DOHH2 (cell line): ENCODE measurements at regions not wholly inside any gene's neighbourhood (a gene's known extent, or its start where the extent isn't known, plus 50 kb on each side); places are given as distances from the start of the nearest gene placed in this dataset.

Experiments used
- H3F3A ChIP-seq: fragments of 200-600 bp; sonication (generic), shearing (Covaris generic); 2 replicates; pipeline ENCODE4 v1.6.0; 2016; ENCODE audit warnings: antibody characterized with exemption, mild to moderate bottlenecking; ENCODE audit not compliant: control insufficient read depth, insufficient read depth
- H3K27ac ChIP-seq: fragments of 200-600 bp; sonication (generic); 2 replicates; pipeline ENCODE4 v1.5.1; 2014; ENCODE audit warnings: low read depth, mild to moderate bottlenecking, low read length, moderate library complexity
- H3K27me3 ChIP-seq: fragments of 200-600 bp; sonication (generic); 2 replicates; pipeline ENCODE4 v1.6.1; 2014; ENCODE audit warnings: mild to moderate bottlenecking, low read length, mixed read lengths; ENCODE audit not compliant: control insufficient read depth
- H3K36me3 ChIP-seq: fragments of 200-600 bp; sonication (generic); 2 replicates; pipeline ENCODE4 v1.6.1; 2014; ENCODE audit warnings: mild to moderate bottlenecking, low read length, moderate library complexity, mixed read lengths; ENCODE audit not compliant: control insufficient read depth
- H3K4me1 ChIP-seq: fragments of 200-600 bp; sonication (generic); 2 replicates; pipeline ENCODE4 v1.6.1; 2014; ENCODE audit warnings: mild to moderate bottlenecking, low read length, mixed read lengths; ENCODE audit not compliant: control insufficient read depth
- H3K4me2 ChIP-seq: fragments of 200-600 bp; sonication (generic); 2 replicates; pipeline ENCODE4 v1.6.0; 2014; ENCODE audit warnings: mild to moderate bottlenecking, low read length, moderate library complexity
- H3K4me3 ChIP-seq: fragments of 200-600 bp; sonication (generic); 2 replicates; pipeline ENCODE4 v1.5.1; 2014; ENCODE audit warnings: mild to moderate bottlenecking, low read length, mixed read lengths
- H3K79me2 ChIP-seq: fragments of 200-600 bp; sonication (generic); 2 replicates; pipeline ENCODE4 v1.6.1; 2014; ENCODE audit warnings: mild to moderate bottlenecking, low read length, mixed read lengths; ENCODE audit not compliant: control insufficient read depth
- H3K9me2 ChIP-seq: fragments of 200-600 bp; sonication (generic); replicated peaks from 2 replicates; pipeline ENCODE4 v1.6.1; 2014; ENCODE audit warnings: mild to moderate bottlenecking, low read length, mixed read lengths; ENCODE audit not compliant: control insufficient read depth
- H3K9me3 ChIP-seq: fragments of 200-600 bp; sonication (generic); 2 replicates; pipeline ENCODE4 v1.6.1; 2014; ENCODE audit warnings: antibody characterized with exemption, low read length, mixed read lengths; ENCODE audit not compliant: control insufficient read depth, insufficient read depth
- H4K20me1 ChIP-seq: fragments of 200-600 bp; sonication (generic); 2 replicates; pipeline ENCODE4 v1.6.0; 2014; ENCODE audit warnings: low read depth, mild to moderate bottlenecking, antibody characterized with exemption, low read length, moderate library complexity; ENCODE audit not compliant: control insufficient read depth, insufficient read depth
- EZH2phosphoT487 ChIP-seq: fragments of 200-600 bp; sonication (generic); IDR thresholded peaks from 2 replicates; pipeline ENCODE4 v1.6.1; 2017; ENCODE audit warnings: borderline replicate concordance, mild to moderate bottlenecking, antibody characterized with exemption, low read length, moderate library complexity, mixed read lengths
- TF ChIP-seq, protein P1 (sequence below): fragments of 200-600 bp; sonication (generic); IDR thresholded peaks from one replicate; pipeline ENCODE4 v1.5.1; 2014; ENCODE audit warnings: antibody characterized with exemption, mild to moderate bottlenecking, low read depth, low read length; ENCODE audit not compliant: poor library complexity, severe bottlenecking

DNA sequence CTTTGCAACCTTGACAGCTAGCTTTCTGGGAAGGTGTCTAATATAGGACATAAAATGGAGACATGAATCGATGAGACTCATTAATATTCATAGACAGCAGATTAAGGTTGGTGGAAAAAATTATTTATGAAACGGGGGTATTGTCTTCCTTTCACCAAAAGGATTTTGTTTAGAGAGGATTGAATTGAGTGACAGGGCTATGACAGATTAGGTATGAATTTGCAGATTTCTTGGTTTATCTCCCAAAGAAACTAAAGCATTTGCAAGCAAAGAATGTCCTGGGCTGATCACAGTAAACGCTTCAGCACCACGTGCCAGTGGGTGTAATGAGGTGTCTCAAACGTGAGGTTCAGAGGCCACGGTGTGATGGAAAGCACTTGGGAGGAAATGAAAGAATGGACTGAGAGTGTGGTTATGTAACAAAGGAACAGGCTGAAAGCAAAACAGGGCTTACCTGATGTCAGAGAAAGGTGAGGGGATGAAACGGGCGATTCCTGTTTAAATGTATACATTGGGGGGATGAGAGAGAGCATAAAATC lies 329.2 kb upstream of the NPVF start:
- Histone ChIP-seq H3F3A (no peaks in the 10 kb centered on the region), H3K27ac (no peak overlapping the region), H3K9me2 (no peaks in the 10 kb centered on the region), H3K4me1 (no peaks in the 10 kb centered on the region), H3K36me3 (no peaks in the 10 kb centered on the region), H4K20me1 (no peaks in the 10 kb centered on the region), H3K4me3 (no peak overlapping the region), H3K27me3 (peaks cover 23% of the 10 kb centered on the region), H3K9me3 (no peaks in the 10 kb centered on the region), H3K4me2 (no peak overlapping the region), H3K79me2 (no peaks in the 10 kb centered on the region)
- no peak for TF ChIP-seq EZH2phosphoT487
- TF ChIP-seq, protein P1, sequence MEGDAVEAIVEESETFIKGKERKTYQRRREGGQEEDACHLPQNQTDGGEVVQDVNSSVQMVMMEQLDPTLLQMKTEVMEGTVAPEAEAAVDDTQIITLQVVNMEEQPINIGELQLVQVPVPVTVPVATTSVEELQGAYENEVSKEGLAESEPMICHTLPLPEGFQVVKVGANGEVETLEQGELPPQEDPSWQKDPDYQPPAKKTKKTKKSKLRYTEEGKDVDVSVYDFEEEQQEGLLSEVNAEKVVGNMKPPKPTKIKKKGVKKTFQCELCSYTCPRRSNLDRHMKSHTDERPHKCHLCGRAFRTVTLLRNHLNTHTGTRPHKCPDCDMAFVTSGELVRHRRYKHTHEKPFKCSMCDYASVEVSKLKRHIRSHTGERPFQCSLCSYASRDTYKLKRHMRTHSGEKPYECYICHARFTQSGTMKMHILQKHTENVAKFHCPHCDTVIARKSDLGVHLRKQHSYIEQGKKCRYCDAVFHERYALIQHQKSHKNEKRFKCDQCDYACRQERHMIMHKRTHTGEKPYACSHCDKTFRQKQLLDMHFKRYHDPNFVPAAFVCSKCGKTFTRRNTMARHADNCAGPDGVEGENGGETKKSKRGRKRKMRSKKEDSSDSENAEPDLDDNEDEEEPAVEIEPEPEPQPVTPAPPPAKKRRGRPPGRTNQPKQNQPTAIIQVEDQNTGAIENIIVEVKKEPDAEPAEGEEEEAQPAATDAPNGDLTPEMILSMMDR, result no peak

DNA sequence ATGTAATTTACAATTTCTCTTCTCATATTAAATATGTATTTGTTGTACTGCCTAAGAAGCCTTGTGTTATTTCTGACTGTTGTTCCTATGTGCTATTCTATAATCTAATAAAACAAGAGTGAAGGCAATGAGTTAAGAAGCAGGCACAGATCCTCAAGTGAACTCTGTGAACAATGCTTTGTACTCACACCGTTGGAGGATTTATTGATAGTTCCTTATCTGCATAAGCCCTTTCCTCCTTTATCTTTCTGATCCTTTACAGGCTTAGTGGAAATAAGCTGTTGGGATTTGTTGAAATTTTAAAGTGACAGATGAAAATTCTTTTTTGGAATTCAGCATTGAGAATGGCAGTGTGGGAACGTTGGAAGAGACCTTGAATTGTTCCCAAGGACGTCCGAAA lies 329.6 kb upstream of the NPVF start:
- no peaks in the 10 kb centered on the region for H3K4me1 ChIP-seq
- H3K36me3 ChIP-seq, result no peaks in the 10 kb centered on the region
- H3K9me3 ChIP-seq, result no peaks in the 10 kb centered on the region
- no peaks in the 10 kb centered on the region for H4K20me1 ChIP-seq
- no peaks in the 10 kb centered on the region for H3K79me2 ChIP-seq
- no peak overlapping the region for H3K4me2 ChIP-seq
- TF ChIP-seq EZH2phosphoT487, result no peak
- TF ChIP-seq, protein P1, result no peak
- no peaks in the 10 kb centered on the region for H3K9me2 ChIP-seq
- H3K4me3 ChIP-seq, result no peak overlapping the region
- H3K27me3 ChIP-seq, result peaks cover 23% of the 10 kb centered on the region
- H3F3A ChIP-seq, result no peaks in the 10 kb centered on the region
- no peak overlapping the region for H3K27ac ChIP-seq

DNA sequence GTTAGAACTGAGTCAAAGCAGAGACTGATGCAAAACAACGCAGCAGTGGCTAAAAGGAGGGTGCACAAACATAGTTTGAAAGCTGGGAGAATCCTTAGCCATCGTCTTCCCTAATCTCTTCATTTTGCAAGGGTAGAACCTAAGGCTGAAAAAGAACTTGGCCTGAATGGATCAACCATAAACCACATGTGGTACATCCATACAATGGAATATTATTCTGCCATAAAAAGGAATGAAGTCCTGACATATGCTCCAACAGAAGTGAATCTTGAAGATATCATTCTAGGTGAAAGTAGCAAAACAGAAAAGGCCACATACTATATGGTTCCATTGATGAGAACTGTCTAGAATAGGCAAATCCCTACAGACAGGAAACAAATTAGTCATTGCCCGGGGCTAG lies 330.3 kb upstream of the NPVF start:
- H3K27me3 ChIP-seq, result peaks cover 23% of the 10 kb centered on the region
- H3K79me2 ChIP-seq, result no peaks in the 10 kb centered on the region
- no peak overlapping the region for H3K4me2 ChIP-seq
- no peaks in the 10 kb centered on the region for H3K9me2 ChIP-seq
- H3K4me3 ChIP-seq, result no peak overlapping the region
- TF ChIP-seq EZH2phosphoT487, result no peak
- TF ChIP-seq, protein P1, result no peak
- H3K27ac ChIP-seq, result no peak overlapping the region
- H3K36me3 ChIP-seq, result no peaks in the 10 kb centered on the region
- H3K9me3 ChIP-seq, result no peaks in the 10 kb centered on the region
- no peaks in the 10 kb centered on the region for H3K4me1 ChIP-seq
- H3F3A ChIP-seq, result no peaks in the 10 kb centered on the region
- no peaks in the 10 kb centered on the region for H4K20me1 ChIP-seq
